HepG2 (cell line): ENCODE measurements at regions not wholly inside any gene's neighbourhood (a gene's known extent, or its start where the extent isn't known, plus 50 kb on each side); places are given as distances from the start of the nearest gene placed in this dataset.

Experiments used
- ATAC-seq: fragments of 200-7000 bp; cut with Tn5 transposase; 3 replicates; pipeline ENCODE4 v1.9.1; 2020; ENCODE audit warnings: mild to moderate bottlenecking, moderate library complexity
- BruUV-seq: library from RNA; stranded (reverse); fragments of 400-500 nt; replicated peaks from 2 replicates; lab custom pipeline; 2021; lab: Mats Ljungman, UMichigan
- CTCF ChIA-PET: fragments of 300-600 bp; formaldehyde crosslinking; extraction: SDS; loops from one replicate; lab custom pipeline; 2021; ENCODE audit warnings: low total read pairs, inconsistent platforms, low intra/inter-chr PET ratio; lab: Yijun Ruan, JAX
- POLR2A ChIA-PET: fragments of 350-600 bp; sonication (Branson Sonifier 250); formaldehyde crosslinking; loops from one replicate; lab custom pipeline; 2020; ENCODE audit warnings: antibody characterized with exemption, inconsistent platforms; lab: Yijun Ruan, JAX
- DNase-seq: peaks from one replicate; pipeline ENCODE4 v3.0.0-alpha.2; 2015; ENCODE audit warnings: low spot score
- FAIRE-seq: peaks from 3 replicates; lab custom pipeline; 2011; peaks lifted over from hg19 to GRCh38; lab: Jason Lieb, UNC
- H2AFZ ChIP-seq: one replicate; pipeline ENCODE4 v1.6.1; 2011; ENCODE audit warnings: low read length, inconsistent platforms
- H3K27ac ChIP-seq: fragments of 300-600 bp; 3 replicates; pipeline ENCODE4 v1.8.0; 2011; ENCODE audit warnings: mixed run types, mild to moderate bottlenecking, mixed read lengths, low read length, inconsistent platforms; ENCODE audit not compliant: insufficient read depth; ENCODE audit errors: extremely low read length
- H3K27me3 ChIP-seq, 2 experiments: fragments of 200-600 bp in 1 of 2; 2 replicates in 1 of 2; 3 replicates in 1 of 2; pipeline versions ENCODE4 v1.6.0 to v1.8.0; 2011; ENCODE audit warnings: low read length in 2 of 2, mild to moderate bottlenecking in 2 of 2, moderate library complexity in 2 of 2, inconsistent platforms in 1 of 2; ENCODE audit not compliant: insufficient read depth in 2 of 2, control insufficient read depth in 1 of 2
- H3K36me3 ChIP-seq, 2 experiments: fragments of 200-600 bp in 1 of 2; replicated peaks in 1 of 2; 2 replicates in 1 of 2; 3 replicates in 1 of 2; pipeline versions ENCODE4 v1.5.1 to v1.8.0; 2011; ENCODE audit warnings: low read length in 2 of 2, inconsistent platforms in 1 of 2; ENCODE audit not compliant: insufficient read depth in 2 of 2, control insufficient read depth in 1 of 2
- H3K4me1 ChIP-seq: 2 replicates; pipeline ENCODE4 v1.5.1; 2012; ENCODE audit warnings: low read length, inconsistent platforms; ENCODE audit not compliant: insufficient read depth
- H3K4me2 ChIP-seq: 2 replicates; pipeline ENCODE4 v1.6.0; 2011; ENCODE audit warnings: low read depth, low read length, inconsistent platforms
- H3K4me3 ChIP-seq, 3 experiments: fragments of 200-600 bp in 1 of 3; sonication (generic), shearing (Covaris generic) in 1 of 3; replicated peaks in 1 of 3; 2 replicates each; pipeline ENCODE4 v1.5.1; 2011 to 2016; ENCODE audit warnings: low read length in 3 of 3, inconsistent platforms in 2 of 3, low read depth in 2 of 3, mild to moderate bottlenecking in 2 of 3, control low read depth in 1 of 3, mixed read lengths in 1 of 3; ENCODE audit not compliant: insufficient read depth in 1 of 3
- H3K79me2 ChIP-seq: one replicate; pipeline ENCODE4 v1.6.1; 2011; ENCODE audit warnings: low read length, inconsistent platforms; ENCODE audit not compliant: insufficient read depth
- H3K9ac ChIP-seq: 2 replicates; pipeline ENCODE4 v1.6.0; 2011; ENCODE audit warnings: mild to moderate bottlenecking, low read depth, low read length, inconsistent platforms; ENCODE audit not compliant: insufficient read depth
- H3K9me3 ChIP-seq: 2 replicates; pipeline ENCODE4 v1.5.1; 2012; ENCODE audit warnings: mild to moderate bottlenecking, low read length
- H4K20me1 ChIP-seq: 2 replicates; pipeline ENCODE4 v1.6.0; 2011; ENCODE audit warnings: inconsistent platforms, mild to moderate bottlenecking, low read length, moderate library complexity; ENCODE audit not compliant: insufficient read depth
- BRD4 ChIP-seq: sonication (generic); formaldehyde crosslinking; IDR thresholded peaks from 2 replicates; pipeline ENCODE4 v1.4.0; 2020; ENCODE audit warnings: missing genetic modification reagents
- BRF2 ChIP-seq: sonication (generic); formaldehyde crosslinking; IDR thresholded peaks from 2 replicates; pipeline ENCODE4 v1.8.1; 2022; ENCODE audit warnings: mild to moderate bottlenecking, missing genetic modification reagents
- DPF2 ChIP-seq: sonication (generic); formaldehyde crosslinking; IDR thresholded peaks from 2 replicates; pipeline ENCODE4 v1.4.0; 2020; ENCODE audit warnings: mild to moderate bottlenecking, low read depth, missing genetic modification reagents, borderline replicate concordance
- MTERF4 ChIP-seq: sonication (generic); formaldehyde crosslinking; IDR thresholded peaks from 2 replicates; pipeline ENCODE4 v1.8.0; 2023; ENCODE audit warnings: mild to moderate bottlenecking, missing genetic modification reagents
- POGK ChIP-seq: sonication (generic); formaldehyde crosslinking; conservative IDR thresholded peaks from 2 replicates; pipeline ENCODE4 v1.8.0; 2022; ENCODE audit warnings: mild to moderate bottlenecking, moderate library complexity, missing genetic modification reagents
- SKI ChIP-seq: fragments of 450-650 bp; IDR thresholded peaks from one replicate; pipeline ENCODE4 v1.6.1; 2018; ENCODE audit warnings: mild to moderate bottlenecking; ENCODE audit not compliant: partially characterized antibody
- ZBTB3 ChIP-seq: sonication (generic); formaldehyde crosslinking; IDR thresholded peaks from 2 replicates; pipeline ENCODE4 v1.4.0; 2020; ENCODE audit warnings: low read depth, mild to moderate bottlenecking, moderate library complexity, missing genetic modification reagents, borderline replicate concordance
- ZNF317 ChIP-seq: sonication (generic); formaldehyde crosslinking; IDR thresholded peaks from 2 replicates; pipeline ENCODE4 v1.5.0; 2020; ENCODE audit warnings: mild to moderate bottlenecking, missing genetic modification reagents
- ZNF468 ChIP-seq: sonication (generic); formaldehyde crosslinking; IDR thresholded peaks from 2 replicates; pipeline ENCODE4 v1.8.0; 2022; ENCODE audit warnings: mild to moderate bottlenecking, moderate library complexity, missing genetic modification reagents
- ZNF552 ChIP-seq: sonication (generic); formaldehyde crosslinking; IDR thresholded peaks from 2 replicates; pipeline ENCODE4 v1.9.0; 2022; ENCODE audit warnings: missing genetic modification reagents, mild to moderate bottlenecking, borderline replicate concordance
- ZNF616 ChIP-seq: sonication (generic); formaldehyde crosslinking; IDR thresholded peaks from 2 replicates; pipeline ENCODE4 v1.5.0; 2020; ENCODE audit warnings: low read depth, mild to moderate bottlenecking, missing genetic modification reagents
- ZNF709 ChIP-seq: sonication (generic); formaldehyde crosslinking; IDR thresholded peaks from 2 replicates; pipeline ENCODE4 v1.5.0; 2020; ENCODE audit warnings: mild to moderate bottlenecking, missing genetic modification reagents
- ZNF740 ChIP-seq: sonication (generic); formaldehyde crosslinking; IDR thresholded peaks from 2 replicates; pipeline ENCODE4 v1.4.0; 2020; ENCODE audit warnings: missing genetic modification reagents
- ZNF766 ChIP-seq: sonication (generic); formaldehyde crosslinking; IDR thresholded peaks from 2 replicates; pipeline ENCODE4 v1.5.0; 2020; ENCODE audit warnings: missing genetic modification reagents, borderline replicate concordance
- whole genome bisulfite sequencing: methylation state at CpG from one replicate; pipeline ENCODE4 v1.1.6; 2017; ENCODE audit warnings: low lambda C conversion rate; 5-methylcytosine and 5-hydroxymethylcytosine counted together
- in situ Hi-C: cut with HindIII; loops from 2 replicates; pipeline ENCODE4 v1.10.0; 2017; ENCODE audit warnings: low pct_unique_long_range_greater_than_20kb; ENCODE audit not compliant: extremely low pct_ligation_motif_present
- intact Hi-C: fragments of 100-400 bp; cut with micrococcal nuclease; formaldehyde crosslinking; loops from one replicate; pipeline ENCODE4 v1.10.0; 2022; ENCODE audit not compliant: unreplicated experiment

GRCh38 chr10:35770817-35771355 is 128.8 kb upstream of the FZD8 start:
- Histone ChIP-seq H3K9me3 (no peaks in the 10 kb centered on the region), H2AFZ (no peak overlapping the region), H3K4me1 (peaks cover 22% of the 10 kb centered on the region), H3K36me3 (no peaks in the 10 kb centered on the region), H3K9ac (no peak overlapping the region), H3K4me3 (no peak overlapping the region), H4K20me1 (no peaks in the 10 kb centered on the region), H3K4me2 (no peak overlapping the region), H3K27ac (no peak overlapping the region), H3K79me2 (no peaks in the 10 kb centered on the region), H3K27me3 (no peaks in the 10 kb centered on the region; a peak in 1 of 5 replicates)
- ChIA-PET POLR2A (no interaction called here), CTCF (no interaction called here)
- no peak for DNase-seq
- no peak for ATAC-seq
- intact Hi-C loops (no loop called here), in situ Hi-C loops (no loop called here)
- no TSS peak for BruUV-seq
- FAIRE-seq: no peak
- WGBS: 49% methylated on average over 4 of the region's 4 CpGs
- TF ChIP-seq ZNF552: no peak
- no peak for TF ChIP-seq ZNF317 (CRISPR knock-in tag)
- TF ChIP-seq MTERF4 (CRISPR knock-in tag): no peak
- TF ChIP-seq POGK (CRISPR knock-in tag): no peak

GRCh38 chr10:35769795-35770194 is 127.7 kb upstream of the FZD8 start:
- Histone ChIP-seq H3K4me1 (peaks cover 33% of the 10 kb centered on the region), H3K9ac (no peak overlapping the region), H3K27ac (no peak overlapping the region), H3K9me3 (no peaks in the 10 kb centered on the region), H3K27me3 (no peaks in the 10 kb centered on the region; a peak in 1 of 5 replicates), H3K4me2 (no peak overlapping the region), H2AFZ (no peak overlapping the region), H3K4me3 (no peak overlapping the region), H3K79me2 (no peaks in the 10 kb centered on the region), H4K20me1 (no peaks in the 10 kb centered on the region)
- no TSS peak for BruUV-seq
- CTCF ChIA-PET: no interaction called here
- intact Hi-C loops (no loop called here), in situ Hi-C loops (no loop called here)
- FAIRE-seq (no peak), ATAC-seq (no peak), DNase-seq (no peak)
- POLR2A ChIA-PET: no interaction called here
- no peak for TF ChIP-seq ZNF468
- TF ChIP-seq ZNF709 (CRISPR knock-in tag): no peak
- no peak for TF ChIP-seq ZBTB3
- TF ChIP-seq ZNF766: no peak
- no peak for TF ChIP-seq BRD4 (CRISPR knock-in tag)
- TF ChIP-seq ZNF740 (CRISPR knock-in tag): no peak
- no peak for TF ChIP-seq SKI
- TF ChIP-seq DPF2 (CRISPR knock-in tag): no peak
- no peak for TF ChIP-seq ZNF616 (CRISPR knock-in tag)
- no peak for TF ChIP-seq BRF2
- TF ChIP-seq, all 625 proteins: peak for 0
- no peaks in the 10 kb centered on the region for H3K36me3 ChIP-seq
